ENCODE measurements at regions not wholly inside any gene's neighbourhood (a gene's known extent, or its start where the extent isn't known, plus 50 kb on each side); places are given as distances from the start of the nearest gene placed in this dataset.

GRCh38 chr13:40024967-40025714, 369.7 kb downstream of the COG6 start:
- TF ChIP-seq GATA3 (IDR thresholded peaks at IDR 0.05; ENCODE audit: low read depth, low read length) (no peak), GATA2 (IDR thresholded peaks at IDR 0.05; ENCODE audit: low read depth, low read length) (peak; percentile 27; the same call in 1 of the 2 replicates)

Measured in SH-SY5Y (cell line).